Peyer's patch (tissue), 4 donors: ENCODE measurements at regions not wholly inside any gene's neighbourhood (a gene's known extent, or its start where the extent isn't known, plus 50 kb on each side); places are given as distances from the start of the nearest gene placed in this dataset.

Experiments
- POLR2A ChIP-seq, 2 donors: fragments of 450-650 bp; IDR thresholded peaks; one replicate each; pipeline ENCODE4 v1.5.1; 2017; ENCODE audit warnings: antibody characterized with exemption in 2 of 2, mild to moderate bottlenecking in 2 of 2, moderate library complexity in 2 of 2
- TF ChIP-seq, protein P1 (sequence below), 6 experiments: fragments of 450-650 bp in 4 of 6; fragments of 200-600 bp in 2 of 6; sonication (generic) in 1 of 6; IDR thresholded peaks; one replicate each; pipeline ENCODE4 v1.5.1; 2017 to 2019; ENCODE audit warnings: antibody characterized with exemption in 6 of 6, mild to moderate bottlenecking in 3 of 6, moderate library complexity in 1 of 6

DNA sequence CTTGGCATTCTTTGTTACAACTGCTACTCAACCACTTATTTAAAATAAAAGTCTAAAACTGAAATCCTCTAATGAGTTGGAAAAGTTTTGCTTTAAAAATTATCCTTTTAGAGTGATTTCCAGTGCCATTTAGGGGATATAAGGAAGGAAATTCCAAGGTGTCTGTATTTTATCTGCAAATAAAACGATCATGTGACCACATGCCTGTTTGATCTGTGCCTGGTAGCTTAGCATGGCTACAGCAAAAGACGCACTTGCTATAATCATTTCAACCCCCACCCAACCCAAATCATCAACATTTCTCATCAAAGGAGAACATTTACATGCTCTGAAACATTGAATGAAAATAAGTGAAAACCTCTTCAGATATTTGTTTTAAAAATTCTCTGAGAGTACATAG is 615.1 kb downstream of the IRS1 start:
- no peak for TF ChIP-seq POLR2A (IDR thresholded peaks at IDR 0.05)
- TF ChIP-seq, protein P1, sequence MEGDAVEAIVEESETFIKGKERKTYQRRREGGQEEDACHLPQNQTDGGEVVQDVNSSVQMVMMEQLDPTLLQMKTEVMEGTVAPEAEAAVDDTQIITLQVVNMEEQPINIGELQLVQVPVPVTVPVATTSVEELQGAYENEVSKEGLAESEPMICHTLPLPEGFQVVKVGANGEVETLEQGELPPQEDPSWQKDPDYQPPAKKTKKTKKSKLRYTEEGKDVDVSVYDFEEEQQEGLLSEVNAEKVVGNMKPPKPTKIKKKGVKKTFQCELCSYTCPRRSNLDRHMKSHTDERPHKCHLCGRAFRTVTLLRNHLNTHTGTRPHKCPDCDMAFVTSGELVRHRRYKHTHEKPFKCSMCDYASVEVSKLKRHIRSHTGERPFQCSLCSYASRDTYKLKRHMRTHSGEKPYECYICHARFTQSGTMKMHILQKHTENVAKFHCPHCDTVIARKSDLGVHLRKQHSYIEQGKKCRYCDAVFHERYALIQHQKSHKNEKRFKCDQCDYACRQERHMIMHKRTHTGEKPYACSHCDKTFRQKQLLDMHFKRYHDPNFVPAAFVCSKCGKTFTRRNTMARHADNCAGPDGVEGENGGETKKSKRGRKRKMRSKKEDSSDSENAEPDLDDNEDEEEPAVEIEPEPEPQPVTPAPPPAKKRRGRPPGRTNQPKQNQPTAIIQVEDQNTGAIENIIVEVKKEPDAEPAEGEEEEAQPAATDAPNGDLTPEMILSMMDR (IDR thresholded peaks at IDR 0.05), result no peak
